Vagina (tissue), 2 donors: ENCODE measurements at regions not wholly inside any gene's neighbourhood (a gene's known extent, or its start where the extent isn't known, plus 50 kb on each side); places are given as distances from the start of the nearest gene placed in this dataset.

Experiments
- POLR2A ChIP-seq, 2 donors: fragments of 450-650 bp; IDR thresholded peaks; one replicate each; pipeline ENCODE4 v1.6.1; 2017; ENCODE audit warnings: antibody characterized with exemption in 2 of 2, mild to moderate bottlenecking in 2 of 2, moderate library complexity in 2 of 2
- TF ChIP-seq, protein P1 (sequence below), 3 experiments: fragments of 450-650 bp in 2 of 3; fragments of 200-600 bp in 1 of 3; sonication (generic) in 1 of 3; IDR thresholded peaks; one replicate each; pipeline ENCODE4 v1.5.1; 2017 to 2019; ENCODE audit warnings: antibody characterized with exemption in 3 of 3, mild to moderate bottlenecking in 2 of 3, moderate library complexity in 2 of 3

- TF ChIP-seq, protein P1, sequence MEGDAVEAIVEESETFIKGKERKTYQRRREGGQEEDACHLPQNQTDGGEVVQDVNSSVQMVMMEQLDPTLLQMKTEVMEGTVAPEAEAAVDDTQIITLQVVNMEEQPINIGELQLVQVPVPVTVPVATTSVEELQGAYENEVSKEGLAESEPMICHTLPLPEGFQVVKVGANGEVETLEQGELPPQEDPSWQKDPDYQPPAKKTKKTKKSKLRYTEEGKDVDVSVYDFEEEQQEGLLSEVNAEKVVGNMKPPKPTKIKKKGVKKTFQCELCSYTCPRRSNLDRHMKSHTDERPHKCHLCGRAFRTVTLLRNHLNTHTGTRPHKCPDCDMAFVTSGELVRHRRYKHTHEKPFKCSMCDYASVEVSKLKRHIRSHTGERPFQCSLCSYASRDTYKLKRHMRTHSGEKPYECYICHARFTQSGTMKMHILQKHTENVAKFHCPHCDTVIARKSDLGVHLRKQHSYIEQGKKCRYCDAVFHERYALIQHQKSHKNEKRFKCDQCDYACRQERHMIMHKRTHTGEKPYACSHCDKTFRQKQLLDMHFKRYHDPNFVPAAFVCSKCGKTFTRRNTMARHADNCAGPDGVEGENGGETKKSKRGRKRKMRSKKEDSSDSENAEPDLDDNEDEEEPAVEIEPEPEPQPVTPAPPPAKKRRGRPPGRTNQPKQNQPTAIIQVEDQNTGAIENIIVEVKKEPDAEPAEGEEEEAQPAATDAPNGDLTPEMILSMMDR (IDR thresholded peaks at IDR 0.05): no peak
- TF ChIP-seq POLR2A (IDR thresholded peaks at IDR 0.05): no peak
Measured at GRCh38 chr3:187522293-187522692, 147.9 kb downstream of the SST start.
